ENCODE measurements at regions not wholly inside any gene's neighbourhood (a gene's known extent, or its start where the extent isn't known, plus 50 kb on each side); places are given as distances from the start of the nearest gene placed in this dataset.

- TF ChIP-seq TAF1 (CRISPR knock-in tag; IDR thresholded peaks at IDR 0.05) (no peak), NONO (IDR thresholded peaks at IDR 0.05) (no peak), NONO (CRISPR knock-in tag; conservative IDR thresholded peaks at IDR 0.05) (no peak), ZNF615 (CRISPR knock-in tag; IDR thresholded peaks at IDR 0.05; ENCODE audit: borderline replicate concordance) (no peak), IRF2 (CRISPR knock-in tag; IDR thresholded peaks at IDR 0.05) (no peak), MYPOP (CRISPR knock-in tag; IDR thresholded peaks at IDR 0.05) (no peak), CCDC6 (CRISPR knock-in tag; IDR thresholded peaks at IDR 0.05) (no peak), KDM6A (CRISPR knock-in tag; IDR thresholded peaks at IDR 0.05; ENCODE audit: low read depth) (no peak), ZNF747 (CRISPR knock-in tag; IDR thresholded peaks at IDR 0.05; ENCODE audit: borderline replicate concordance) (no peak), HMG20B (CRISPR knock-in tag; conservative IDR thresholded peaks at IDR 0.05) (no peak), IKZF4 (CRISPR knock-in tag; IDR thresholded peaks at IDR 0.05; ENCODE audit: borderline replicate concordance, low read depth, not compliant biosample characterization) (no peak), HOXA9 (CRISPR knock-in tag; IDR thresholded peaks at IDR 0.05; ENCODE audit: borderline replicate concordance) (no peak), RFX3 (CRISPR knock-in tag; IDR thresholded peaks at IDR 0.05) (no peak), ZNF782 (CRISPR knock-in tag; IDR thresholded peaks at IDR 0.05; ENCODE audit: borderline replicate concordance) (no peak), TFE3 (CRISPR knock-in tag; IDR thresholded peaks at IDR 0.05) (no peak)
Measured at GRCh38 chr3:178244733-178245709, 291.2 kb upstream of the KCNMB2 start (continued).
